WTC11 (cell line): ENCODE measurements at regions not wholly inside any gene's neighbourhood (a gene's known extent, or its start where the extent isn't known, plus 50 kb on each side); places are given as distances from the start of the nearest gene placed in this dataset.

Experiments
- ATAC-seq: fragments of 200-7000 bp; cut with Tn5 transposase; 2 replicates; pipeline ENCODE4 v1.10.0; 2021; ENCODE audit warnings: mild to moderate bottlenecking, moderate library complexity
- CTCF ChIA-PET: fragments of 300-600 bp; sonication (Branson Sonifier 250); formaldehyde crosslinking; loops from one replicate; lab custom pipeline; 2021; ENCODE audit warnings: antibody characterized with exemption; lab: Charles Lee
- POLR2A ChIA-PET: fragments of 350-600 bp; sonication (Branson Sonifier 250); formaldehyde crosslinking; loops from one replicate; lab custom pipeline; 2021; ENCODE audit warnings: antibody characterized with exemption; lab: Charles Lee
- DNase-seq: peaks from one replicate; pipeline ENCODE4 v3.0.0; 2021; ENCODE audit warnings: low spot score
- H3K27ac Mint-ChIP-seq: 2 replicates; pipeline ENCODE4 v1.8.0; 2021; ENCODE audit warnings: mixed read lengths
- H3K27me3 Mint-ChIP-seq: 2 replicates; pipeline ENCODE4 v1.8.0; 2021; ENCODE audit warnings: low read depth, mild to moderate bottlenecking, moderate library complexity, mixed read lengths
- H3K36me3 Mint-ChIP-seq: 2 replicates; pipeline ENCODE4 v1.8.0; 2021; ENCODE audit warnings: mixed read lengths
- H3K4me1 Mint-ChIP-seq: 2 replicates; pipeline ENCODE4 v1.8.0; 2022; ENCODE audit warnings: mixed read lengths
- H3K4me3 Mint-ChIP-seq: 2 replicates; pipeline ENCODE4 v1.8.0; 2021; ENCODE audit warnings: mild to moderate bottlenecking, moderate library complexity, mixed read lengths
- H3K9me3 Mint-ChIP-seq: 2 replicates; pipeline ENCODE4 v1.8.0; 2021; ENCODE audit warnings: mixed read lengths
- AFF4 ChIP-seq: sonication (generic); formaldehyde crosslinking; IDR thresholded peaks from 2 replicates; pipeline ENCODE4 v1.8.1; 2023; ENCODE audit warnings: mild to moderate bottlenecking, missing genetic modification reagents, borderline replicate concordance
- AR ChIP-seq: fragments of 250-450 bp; sonication (Bioruptor Pico); IDR thresholded peaks from 2 replicates; pipeline ENCODE4 v1.9.0; 2021; ENCODE audit warnings: mild to moderate bottlenecking
- CREM ChIP-seq: sonication (generic); formaldehyde crosslinking; IDR thresholded peaks from 2 replicates; pipeline ENCODE4 v1.8.1; 2022; ENCODE audit warnings: mild to moderate bottlenecking, missing genetic modification reagents, moderate library complexity
- CTCF ChIP-seq: fragments of 200-600 bp; IDR thresholded peaks from 2 replicates; pipeline ENCODE4 v1.8.0; 2022; ENCODE audit warnings: antibody characterized with exemption
- ELF4 ChIP-seq: sonication (generic); formaldehyde crosslinking; IDR thresholded peaks from 2 replicates; pipeline ENCODE4 v1.8.1; 2022; ENCODE audit warnings: low read depth, mild to moderate bottlenecking, moderate library complexity, missing genetic modification reagents
- ERG ChIP-seq: fragments of 250-450 bp; sonication (Bioruptor Pico); IDR thresholded peaks from 2 replicates; pipeline ENCODE4 v1.8.0; 2021; ENCODE audit warnings: mild to moderate bottlenecking
- HMGXB4 ChIP-seq: sonication (generic); formaldehyde crosslinking; IDR thresholded peaks from 2 replicates; pipeline ENCODE4 v1.8.1; 2023; ENCODE audit warnings: mild to moderate bottlenecking, moderate library complexity, missing genetic modification reagents
- KAT7 ChIP-seq: sonication (generic); formaldehyde crosslinking; IDR thresholded peaks from 2 replicates; pipeline ENCODE4 v1.8.1; 2023; ENCODE audit warnings: missing genetic modification reagents, mild to moderate bottlenecking, borderline replicate concordance
- MAX ChIP-seq: sonication (generic); formaldehyde crosslinking; IDR thresholded peaks from 2 replicates; pipeline ENCODE4 v1.8.0; 2022; ENCODE audit warnings: mild to moderate bottlenecking, missing genetic modification reagents
- STAT6 ChIP-seq: sonication (generic); formaldehyde crosslinking; conservative IDR thresholded peaks from 2 replicates; pipeline ENCODE4 v1.8.1; 2023; ENCODE audit warnings: mild to moderate bottlenecking, low read depth, missing genetic modification reagents, moderate library complexity
- TEAD1 ChIP-seq: sonication (generic); formaldehyde crosslinking; IDR thresholded peaks from 2 replicates; pipeline ENCODE4 v1.8.0; 2022; ENCODE audit warnings: mild to moderate bottlenecking, missing genetic modification reagents
- ZBTB21 ChIP-seq: sonication (generic); formaldehyde crosslinking; IDR thresholded peaks from 2 replicates; pipeline ENCODE4 v1.8.1; 2023; ENCODE audit warnings: mild to moderate bottlenecking, missing genetic modification reagents, borderline replicate concordance
- ZNF121 ChIP-seq: sonication (generic); formaldehyde crosslinking; IDR thresholded peaks from 2 replicates; pipeline ENCODE4 v1.8.0; 2023; ENCODE audit warnings: missing genetic modification reagents
- ZNF281 ChIP-seq: sonication (generic); formaldehyde crosslinking; IDR thresholded peaks from 2 replicates; pipeline ENCODE4 v1.8.0; 2023; ENCODE audit warnings: mild to moderate bottlenecking, missing genetic modification reagents
- ZNF396 ChIP-seq: fragments of 250-450 bp; sonication (Bioruptor Pico); IDR thresholded peaks from 2 replicates; pipeline ENCODE4 v1.8.0; 2021; ENCODE audit warnings: mild to moderate bottlenecking, moderate library complexity, borderline replicate concordance
- ZNF425 ChIP-seq: fragments of 250-450 bp; sonication (Bioruptor Pico); conservative IDR thresholded peaks from 2 replicates; pipeline ENCODE4 v1.9.0; 2021; ENCODE audit warnings: mild to moderate bottlenecking

- TF ChIP-seq ZNF121 (no peak), ZNF281 (CRISPR knock-in tag) (no peak), ZBTB21 (CRISPR knock-in tag) (no peak), ZNF396 (CRISPR knock-in tag) (no peak), KAT7 (no peak), AFF4 (CRISPR knock-in tag) (no peak), STAT6 (CRISPR knock-in tag) (no peak), TEAD1 (CRISPR knock-in tag) (no peak), MAX (CRISPR knock-in tag) (no peak), ELF4 (no peak), AR (CRISPR knock-in tag) (no peak), ERG (CRISPR knock-in tag) (no peak), CREM (CRISPR knock-in tag) (no peak)
These were observed 230.8 kb downstream of the POU4F1 start (continued) for GRCh38 chr13:78372581-78372980.

GRCh38 chr13:78370231-78370630, 233.1 kb downstream of the POU4F1 start:
- H3K9me3 Mint-ChIP-seq: no peaks in the 10 kb centered on the region
- POLR2A ChIA-PET: no interaction called here
- ATAC-seq (no peak), DNase-seq (no peak)
- H3K27ac Mint-ChIP-seq: no peak overlapping the region
- peaks cover 4% of the 10 kb centered on the region for H3K4me1 Mint-ChIP-seq
- H3K4me3 Mint-ChIP-seq: no peak overlapping the region
- no peaks in the 10 kb centered on the region for H3K27me3 Mint-ChIP-seq
- CTCF ChIA-PET: no interaction called here
- H3K36me3 Mint-ChIP-seq: no peaks in the 10 kb centered on the region
- TF ChIP-seq HMGXB4 (CRISPR knock-in tag) (no peak), ZNF425 (CRISPR knock-in tag) (no peak), CTCF (no peak)
